COLO829 (cell line): ENCODE measurements at regions not wholly inside any gene's neighbourhood (a gene's known extent, or its start where the extent isn't known, plus 50 kb on each side); places are given as distances from the start of the nearest gene placed in this dataset.
"Not testable (repeated sequence)": the region's sequence is repeated elsewhere in the genome, so short reads cannot be mapped to it uniquely, and the experiment has no call there.

ENCODE experiments used
- DNase-seq: peaks from one replicate; pipeline ENCODE4 v3.0.0; 2012; ENCODE audit warnings: low spot score

DNA sequence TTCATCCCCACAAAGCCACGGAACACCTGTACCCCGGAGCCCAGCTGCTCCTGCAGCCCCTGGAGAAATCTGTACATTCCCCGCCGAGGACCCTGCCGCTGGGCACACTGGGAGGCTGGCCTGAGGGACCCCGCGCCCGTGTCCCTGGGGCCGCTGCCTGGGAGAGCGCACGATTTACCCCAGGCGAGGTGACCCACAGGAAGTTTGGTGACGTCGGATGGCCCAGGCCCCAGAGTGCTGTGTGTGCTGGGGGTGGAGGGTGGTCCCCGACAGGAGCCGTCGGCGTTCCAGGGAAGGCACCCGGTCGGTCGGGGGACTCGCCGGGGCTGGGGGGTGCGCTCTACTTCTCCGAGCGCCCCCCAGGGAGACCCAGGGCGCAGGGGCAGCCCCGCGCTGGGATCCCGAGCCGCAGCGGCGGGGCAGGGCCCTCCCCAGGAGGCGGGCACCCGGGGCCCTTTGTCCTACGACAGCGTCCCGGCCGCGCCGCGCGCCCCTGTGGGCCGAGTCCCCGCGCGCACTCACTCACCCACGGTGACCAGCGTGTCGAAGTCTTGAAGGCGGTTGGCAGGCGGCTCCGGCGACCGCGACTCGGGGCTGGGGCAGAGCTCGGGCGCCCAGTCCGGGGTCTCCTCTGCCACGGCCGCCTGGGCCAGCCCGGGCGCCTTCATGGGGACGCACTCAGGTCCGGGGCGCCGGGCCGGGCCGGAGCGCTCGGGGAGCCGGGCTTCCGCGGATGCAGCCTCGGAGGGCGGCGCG, 206.4 kb upstream of the PRKX start:
- not testable (repeated sequence) for DNase-seq

DNA sequence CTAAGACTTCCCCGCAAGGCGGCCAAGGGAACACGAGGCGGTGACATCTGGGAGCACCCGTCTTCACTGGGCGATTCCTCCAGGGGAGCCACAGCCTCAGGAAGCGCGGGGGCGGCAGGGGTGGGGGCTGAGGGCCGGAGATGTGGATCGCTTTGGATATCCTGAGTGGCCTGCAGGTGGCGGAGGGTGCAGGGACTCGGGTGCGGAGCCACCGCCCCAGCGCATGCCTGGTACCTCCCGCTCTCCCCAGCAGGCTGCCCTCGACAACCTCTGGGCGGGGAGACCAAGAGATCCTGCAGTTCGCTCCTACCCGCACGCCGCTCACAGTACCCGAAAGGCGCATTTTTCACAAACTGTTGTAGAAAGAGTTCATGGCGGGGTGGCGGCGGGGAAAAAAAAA, 201.4 kb upstream of the PRKX start:
- not testable (repeated sequence) for DNase-seq

DNA sequence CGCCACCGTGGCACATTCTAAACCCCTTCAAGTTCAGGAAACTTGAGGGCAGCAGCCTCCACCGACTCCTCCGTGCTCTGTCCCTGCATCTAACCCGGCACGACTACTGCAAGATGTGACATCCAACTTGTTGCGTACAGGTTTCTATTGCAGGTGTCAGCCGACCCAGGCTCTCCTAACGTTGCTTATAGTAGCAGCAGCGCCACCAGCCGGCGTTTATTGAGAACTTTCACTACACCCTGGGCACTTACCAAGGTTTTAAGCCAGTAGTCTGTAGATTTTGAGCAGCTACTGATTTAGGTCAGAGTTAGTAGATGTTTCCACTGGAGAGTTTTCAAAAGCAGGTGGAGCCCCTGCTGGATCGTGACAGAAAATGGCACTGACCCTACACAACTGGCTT, 200.6 kb upstream of the PRKX start:
- not testable (repeated sequence) for DNase-seq

DNA sequence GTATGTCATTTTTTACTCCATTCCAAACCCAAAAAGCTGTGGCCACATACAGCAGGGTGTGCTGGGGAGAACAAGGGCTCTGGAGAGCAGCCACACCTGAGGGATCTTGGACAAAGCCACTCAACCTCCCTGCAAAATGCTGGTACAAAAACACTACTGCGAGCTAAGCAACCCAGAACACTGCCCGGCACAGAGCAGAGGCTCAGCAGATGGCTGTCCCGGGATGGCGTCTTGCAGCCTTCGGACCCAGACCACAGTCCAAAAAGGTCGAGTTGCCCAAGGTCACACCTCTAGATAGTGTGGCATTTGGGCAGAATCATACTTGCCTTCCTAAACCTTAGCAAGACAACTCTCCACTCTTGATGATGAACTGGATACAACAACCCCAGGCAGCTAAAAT, 197.6 kb upstream of the PRKX start:
- not testable (repeated sequence) for DNase-seq

DNA sequence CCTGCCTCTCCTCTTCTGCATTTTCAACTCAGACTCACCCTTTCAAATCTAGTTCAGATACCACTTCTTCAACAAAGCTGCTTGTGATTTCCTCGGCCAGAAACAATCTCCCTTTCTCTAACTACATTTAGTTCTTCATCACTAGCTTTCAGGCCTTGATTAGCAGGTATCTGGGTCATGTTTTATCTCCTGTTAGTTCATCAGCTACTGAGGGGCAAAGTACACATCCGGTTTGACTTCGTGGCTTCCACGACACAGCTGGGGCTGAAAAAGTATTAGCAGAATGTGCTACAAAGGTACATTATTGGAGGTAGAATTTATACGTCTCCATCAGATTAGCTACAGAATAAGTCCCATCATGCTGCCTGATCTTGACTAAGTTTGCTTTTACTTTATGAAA, 197.2 kb upstream of the PRKX start:
- not testable (repeated sequence) for DNase-seq

DNA sequence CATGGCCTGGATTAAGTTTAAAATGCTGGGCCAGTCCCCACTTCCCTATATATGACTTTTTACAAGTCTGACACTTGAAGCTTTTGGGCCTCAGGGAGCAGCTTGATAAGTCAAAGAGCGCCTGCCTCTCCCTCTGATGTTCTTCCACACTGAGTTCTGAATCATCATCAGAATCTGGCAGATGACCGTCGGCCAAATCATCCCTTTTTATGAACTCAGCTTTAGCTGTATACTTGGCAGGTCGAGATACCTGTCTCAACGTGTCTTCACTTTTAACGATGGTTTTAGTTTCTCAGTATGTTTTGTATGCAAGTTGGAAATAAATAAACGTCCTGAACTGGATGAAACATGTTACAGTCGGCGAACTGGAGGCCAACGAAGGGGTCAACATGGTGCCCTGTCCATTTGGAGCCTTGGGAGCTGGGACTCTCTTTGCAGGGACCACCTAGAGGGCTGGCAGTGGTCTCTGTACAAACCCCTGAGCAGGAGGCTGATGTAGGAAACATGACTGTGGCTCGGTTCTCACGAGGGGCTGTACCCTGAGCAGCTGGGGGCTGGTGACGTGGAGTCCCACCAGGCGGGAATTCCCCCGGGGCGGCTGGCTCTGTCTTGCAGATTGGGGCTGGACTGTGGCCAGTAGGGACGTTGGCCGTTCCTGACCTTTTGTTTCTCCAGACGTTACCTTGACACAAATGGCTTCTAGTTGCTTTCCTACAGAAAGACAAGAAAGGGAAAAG, 192.2 kb upstream of the PRKX start:
- not testable (repeated sequence) for DNase-seq

DNA sequence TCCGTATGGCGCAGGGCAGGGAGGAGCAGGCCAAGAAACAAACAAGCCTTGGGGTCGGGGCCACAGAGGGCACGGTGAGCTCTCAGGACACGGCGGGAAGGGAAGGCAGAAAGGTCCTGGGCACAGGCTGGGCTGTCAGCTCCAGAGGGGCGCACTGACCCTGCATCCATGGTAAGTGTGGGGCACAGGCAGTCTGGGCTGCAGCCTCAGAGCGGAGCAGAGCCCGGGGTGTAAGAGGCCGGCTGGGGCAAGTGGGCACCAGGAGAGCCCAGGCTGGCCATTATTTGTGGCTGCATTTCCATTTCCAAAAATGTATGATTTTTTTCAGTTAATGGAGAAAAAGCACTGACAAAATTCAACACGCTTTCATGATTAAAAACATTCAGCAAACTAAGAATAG, 188.8 kb upstream of the PRKX start:
- DNase-seq, result not testable (repeated sequence)

DNA sequence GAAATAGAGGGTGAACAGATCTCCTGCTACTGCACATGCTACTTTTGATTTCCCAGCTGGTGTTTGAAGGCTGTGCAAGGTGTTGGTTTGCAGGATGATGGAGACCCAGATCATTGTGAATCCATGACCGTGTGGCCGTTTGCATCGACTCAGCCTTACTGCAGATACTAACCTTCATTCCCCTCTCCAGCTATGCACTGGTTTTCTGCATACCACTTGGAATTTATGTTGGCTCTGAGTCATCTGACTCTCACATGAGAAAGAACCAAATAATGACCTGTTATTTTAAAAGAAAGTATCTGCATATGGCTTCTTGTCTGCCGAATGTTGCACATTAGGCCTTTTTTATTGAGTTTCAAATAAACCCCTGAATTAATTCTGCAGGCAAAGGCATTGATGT, 183.3 kb upstream of the PRKX start:
- not testable (repeated sequence) for DNase-seq

DNA sequence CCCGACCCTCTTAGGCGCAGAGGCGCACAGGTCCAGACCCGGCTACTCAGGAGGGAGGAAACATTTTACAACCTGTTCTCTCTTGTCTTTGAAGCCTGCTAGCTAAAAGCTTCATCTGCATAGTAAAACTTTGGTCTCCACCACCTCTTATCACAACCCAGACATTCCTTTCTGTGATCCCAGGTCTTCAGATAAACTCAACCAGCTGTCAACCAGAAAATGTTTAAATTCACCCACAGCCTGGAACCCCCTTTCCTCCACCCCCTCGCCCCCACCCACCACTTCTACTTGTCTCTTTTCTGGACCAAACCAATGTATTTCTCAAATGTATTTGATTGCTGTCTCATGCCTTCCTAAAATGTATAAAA, 169.1 kb upstream of the PRKX start:
- DNase-seq, result not testable (repeated sequence)

DNA sequence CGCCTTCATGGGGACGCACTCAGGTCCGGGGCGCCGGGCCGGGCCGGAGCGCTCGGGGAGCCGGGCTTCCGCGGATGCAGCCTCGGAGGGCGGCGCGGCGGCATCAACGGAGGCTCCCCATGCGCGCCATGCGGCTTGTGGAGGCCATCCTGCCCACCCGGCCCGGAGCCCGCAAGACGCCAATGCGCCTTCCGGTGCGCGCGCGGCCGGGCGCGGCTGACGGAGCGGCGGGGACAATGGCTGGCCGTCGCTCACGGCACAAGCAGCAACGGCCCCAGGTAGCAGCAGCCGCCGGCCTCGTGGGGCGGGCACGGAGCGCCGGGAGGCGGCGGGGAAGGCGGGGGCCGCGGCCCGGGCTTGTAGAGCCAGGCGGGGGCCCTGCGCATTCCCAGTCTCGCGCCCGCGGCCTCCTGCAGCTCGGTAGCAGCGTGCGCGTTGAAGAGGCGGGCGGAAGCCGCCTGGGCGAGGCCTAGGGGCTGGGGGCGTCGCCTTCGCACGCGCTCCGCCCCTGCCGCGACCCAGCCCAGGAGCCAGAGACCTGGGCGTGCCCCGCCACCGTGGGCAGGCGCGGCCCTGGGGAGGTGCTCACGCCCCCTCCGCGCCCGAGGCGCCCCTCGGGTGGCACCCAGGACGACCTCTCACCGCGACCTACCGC, 168.6 kb upstream of the PRKX start:
- not testable (repeated sequence) for DNase-seq

DNA sequence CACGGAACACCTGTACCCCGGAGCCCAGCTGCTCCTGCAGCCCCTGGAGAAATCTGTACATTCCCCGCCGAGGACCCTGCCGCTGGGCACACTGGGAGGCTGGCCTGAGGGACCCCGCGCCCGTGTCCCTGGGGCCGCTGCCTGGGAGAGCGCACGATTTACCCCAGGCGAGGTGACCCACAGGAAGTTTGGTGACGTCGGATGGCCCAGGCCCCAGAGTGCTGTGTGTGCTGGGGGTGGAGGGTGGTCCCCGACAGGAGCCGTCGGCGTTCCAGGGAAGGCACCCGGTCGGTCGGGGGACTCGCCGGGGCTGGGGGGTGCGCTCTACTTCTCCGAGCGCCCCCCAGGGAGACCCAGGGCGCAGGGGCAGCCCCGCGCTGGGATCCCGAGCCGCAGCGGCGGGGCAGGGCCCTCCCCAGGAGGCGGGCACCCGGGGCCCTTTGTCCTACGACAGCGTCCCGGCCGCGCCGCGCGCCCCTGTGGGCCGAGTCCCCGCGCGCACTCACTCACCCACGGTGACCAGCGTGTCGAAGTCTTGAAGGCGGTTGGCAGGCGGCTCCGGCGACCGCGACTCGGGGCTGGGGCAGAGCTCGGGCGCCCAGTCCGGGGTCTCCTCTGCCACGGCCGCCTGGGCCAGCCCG, 167.9 kb upstream of the PRKX start:
- not testable (repeated sequence) for DNase-seq

DNA sequence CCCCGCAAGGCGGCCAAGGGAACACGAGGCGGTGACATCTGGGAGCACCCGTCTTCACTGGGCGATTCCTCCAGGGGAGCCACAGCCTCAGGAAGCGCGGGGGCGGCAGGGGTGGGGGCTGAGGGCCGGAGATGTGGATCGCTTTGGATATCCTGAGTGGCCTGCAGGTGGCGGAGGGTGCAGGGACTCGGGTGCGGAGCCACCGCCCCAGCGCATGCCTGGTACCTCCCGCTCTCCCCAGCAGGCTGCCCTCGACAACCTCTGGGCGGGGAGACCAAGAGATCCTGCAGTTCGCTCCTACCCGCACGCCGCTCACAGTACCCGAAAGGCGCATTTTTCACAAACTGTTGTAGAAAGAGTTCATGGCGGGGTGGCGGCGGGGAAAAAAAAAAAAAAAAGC, 162.9 kb upstream of the PRKX start:
- DNase-seq, result not testable (repeated sequence)

DNA sequence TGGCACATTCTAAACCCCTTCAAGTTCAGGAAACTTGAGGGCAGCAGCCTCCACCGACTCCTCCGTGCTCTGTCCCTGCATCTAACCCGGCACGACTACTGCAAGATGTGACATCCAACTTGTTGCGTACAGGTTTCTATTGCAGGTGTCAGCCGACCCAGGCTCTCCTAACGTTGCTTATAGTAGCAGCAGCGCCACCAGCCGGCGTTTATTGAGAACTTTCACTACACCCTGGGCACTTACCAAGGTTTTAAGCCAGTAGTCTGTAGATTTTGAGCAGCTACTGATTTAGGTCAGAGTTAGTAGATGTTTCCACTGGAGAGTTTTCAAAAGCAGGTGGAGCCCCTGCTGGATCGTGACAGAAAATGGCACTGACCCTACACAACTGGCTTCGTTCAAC, 162.2 kb upstream of the PRKX start:
- DNase-seq, result not testable (repeated sequence)

DNA sequence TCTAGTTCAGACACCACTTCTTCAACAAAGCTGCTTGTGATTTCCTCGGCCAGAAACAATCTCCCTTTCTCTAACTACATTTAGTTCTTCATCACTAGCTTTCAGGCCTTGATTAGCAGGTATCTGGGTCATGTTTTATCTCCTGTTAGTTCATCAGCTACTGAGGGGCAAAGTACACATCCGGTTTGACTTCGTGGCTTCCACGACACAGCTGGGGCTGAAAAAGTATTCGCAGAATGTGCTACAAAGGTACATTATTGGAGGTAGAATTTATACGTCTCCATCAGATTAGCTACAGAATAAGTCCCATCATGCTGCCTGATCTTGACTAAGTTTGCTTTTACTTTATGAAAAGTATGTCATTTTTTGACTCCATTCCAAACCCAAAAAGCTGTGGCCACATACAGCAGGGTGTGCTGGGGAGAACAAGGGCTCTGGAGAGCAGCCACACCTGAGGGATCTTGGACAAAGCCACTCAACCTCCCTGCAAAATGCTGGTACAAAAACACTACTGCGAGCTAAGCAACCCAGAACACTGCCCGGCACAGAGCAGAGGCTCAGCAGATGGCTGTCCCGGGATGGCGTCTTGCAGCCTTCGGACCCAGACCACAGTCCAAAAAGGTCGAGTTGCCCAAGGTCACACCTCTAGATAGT, 158.9 kb upstream of the PRKX start:
- DNase-seq, result not testable (repeated sequence)

DNA sequence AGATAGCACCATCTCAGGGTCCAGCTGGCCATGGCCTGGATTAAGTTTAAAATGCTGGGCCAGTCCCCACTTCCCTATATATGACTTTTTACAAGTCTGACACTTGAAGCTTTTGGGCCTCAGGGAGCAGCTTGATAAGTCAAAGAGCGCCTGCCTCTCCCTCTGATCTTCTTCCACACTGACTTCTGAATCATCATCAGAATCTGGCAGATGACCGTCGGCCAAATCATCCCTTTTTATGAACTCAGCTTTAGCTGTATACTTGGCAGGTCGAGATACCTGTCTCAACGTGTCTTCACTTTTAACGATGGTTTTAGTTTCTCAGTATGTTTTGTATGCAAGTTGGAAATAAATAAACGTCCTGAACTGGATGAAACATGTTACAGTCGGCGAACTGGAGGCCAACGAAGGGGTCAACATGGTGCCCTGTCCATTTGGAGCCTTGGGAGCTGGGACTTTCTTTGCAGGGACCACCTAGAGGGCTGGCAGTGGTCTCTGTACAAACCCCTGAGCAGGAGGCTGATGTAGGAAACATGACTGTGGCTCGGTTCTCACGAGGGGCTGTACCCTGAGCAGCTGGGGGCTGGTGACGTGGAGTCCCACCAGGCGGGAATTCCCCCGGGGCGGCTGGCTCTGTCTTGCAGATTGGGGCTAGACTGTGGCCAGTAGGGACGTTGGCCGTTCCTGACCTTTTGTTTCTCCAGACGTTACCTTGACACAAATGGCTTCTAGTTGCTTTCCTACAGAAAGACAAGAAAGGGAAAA, 153.8 kb upstream of the PRKX start:
- not testable (repeated sequence) for DNase-seq

DNA sequence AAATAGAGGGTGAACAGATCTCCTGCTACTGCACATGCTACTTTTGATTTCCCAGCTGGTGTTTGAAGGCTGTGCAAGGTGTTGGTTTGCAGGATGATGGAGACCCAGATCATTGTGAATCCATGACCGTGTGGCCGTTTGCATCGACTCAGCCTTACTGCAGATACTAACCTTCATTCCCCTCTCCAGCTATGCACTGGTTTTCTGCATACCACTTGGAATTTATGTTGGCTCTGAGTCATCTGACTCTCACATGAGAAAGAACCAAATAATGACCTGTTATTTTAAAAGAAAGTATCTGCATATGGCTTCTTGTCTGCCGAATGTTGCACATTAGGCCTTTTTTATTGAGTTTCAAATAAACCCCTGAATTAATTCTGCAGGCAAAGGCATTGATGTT, 144.9 kb upstream of the PRKX start:
- DNase-seq, result not testable (repeated sequence)

DNA sequence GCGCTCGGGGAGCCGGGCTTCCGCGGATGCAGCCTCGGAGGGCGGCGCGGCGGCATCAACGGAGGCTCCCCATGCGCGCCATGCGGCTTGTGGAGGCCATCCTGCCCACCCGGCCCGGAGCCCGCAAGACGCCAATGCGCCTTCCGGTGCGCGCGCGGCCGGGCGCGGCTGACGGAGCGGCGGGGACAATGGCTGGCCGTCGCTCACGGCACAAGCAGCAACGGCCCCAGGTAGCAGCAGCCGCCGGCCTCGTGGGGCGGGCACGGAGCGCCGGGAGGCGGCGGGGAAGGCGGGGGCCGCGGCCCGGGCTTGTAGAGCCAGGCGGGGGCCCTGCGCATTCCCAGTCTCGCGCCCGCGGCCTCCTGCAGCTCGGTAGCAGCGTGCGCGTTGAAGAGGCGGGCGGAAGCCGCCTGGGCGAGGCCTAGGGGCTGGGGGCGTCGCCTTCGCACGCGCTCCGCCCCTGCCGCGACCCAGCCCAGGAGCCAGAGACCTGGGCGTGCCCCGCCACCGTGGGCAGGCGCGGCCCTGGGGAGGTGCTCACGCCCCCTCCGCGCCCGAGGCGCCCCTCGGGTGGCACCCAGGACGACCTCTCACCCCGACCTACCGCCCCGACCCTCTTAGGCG, 130.2 kb upstream of the PRKX start:
- DNase-seq, result not testable (repeated sequence)

DNA sequence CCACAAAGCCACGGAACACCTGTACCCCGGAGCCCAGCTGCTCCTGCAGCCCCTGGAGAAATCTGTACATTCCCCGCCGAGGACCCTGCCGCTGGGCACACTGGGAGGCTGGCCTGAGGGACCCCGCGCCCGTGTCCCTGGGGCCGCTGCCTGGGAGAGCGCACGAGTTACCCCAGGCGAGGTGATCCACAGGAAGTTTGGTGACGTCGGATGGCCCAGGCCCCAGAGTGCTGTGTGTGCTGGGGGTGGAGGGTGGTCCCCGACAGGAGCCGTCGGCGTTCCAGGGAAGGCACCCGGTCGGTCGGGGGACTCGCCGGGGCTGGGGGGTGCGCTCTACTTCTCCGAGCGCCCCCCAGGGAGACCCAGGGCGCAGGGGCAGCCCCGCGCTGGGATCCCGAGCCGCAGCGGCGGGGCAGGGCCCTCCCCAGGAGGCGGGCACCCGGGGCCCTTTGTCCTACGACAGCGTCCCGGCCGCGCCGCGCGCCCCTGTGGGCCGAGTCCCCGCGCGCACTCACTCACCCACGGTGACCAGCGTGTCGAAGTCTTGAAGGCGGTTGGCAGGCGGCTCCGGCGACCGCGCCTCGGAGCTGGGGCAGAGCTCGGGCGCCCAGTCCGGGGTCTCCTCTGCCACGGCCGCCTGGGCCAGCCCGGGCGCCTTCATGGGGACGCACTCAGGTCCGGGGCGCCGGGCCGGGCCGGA, 129.5 kb upstream of the PRKX start:
- DNase-seq, result not testable (repeated sequence)

DNA sequence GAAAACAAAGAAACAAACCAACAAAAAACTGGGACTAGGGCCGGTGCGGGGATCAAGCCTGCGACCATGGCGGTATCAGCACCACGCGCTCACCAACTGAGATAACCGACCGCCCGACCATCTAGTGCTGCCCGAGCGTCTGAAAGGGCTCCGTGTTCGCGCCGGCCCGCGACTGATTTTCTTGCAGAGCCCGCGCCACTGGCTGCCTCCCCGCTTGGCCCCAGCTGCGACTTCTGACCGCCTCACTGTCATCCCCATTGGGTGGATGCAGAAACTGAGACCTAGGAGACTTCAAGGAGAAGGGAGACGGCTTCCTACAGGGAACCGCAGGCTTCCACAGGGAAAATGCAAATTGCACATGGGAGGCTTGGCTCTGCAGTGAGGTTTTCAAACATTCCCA, 125.3 kb upstream of the PRKX start:
- DNase-seq, result not testable (repeated sequence)
